ENCODE measurements at regions not wholly inside any gene's neighbourhood (a gene's known extent, or its start where the extent isn't known, plus 50 kb on each side); places are given as distances from the start of the nearest gene placed in this dataset.

- TF ChIP-seq CTCF (conservative IDR thresholded peaks at IDR 0.05; ENCODE audit: low read length) (no peak), EZH2phosphoT487 (IDR thresholded peaks at IDR 0.05; ENCODE audit: borderline replicate concordance) (no peak)
These were observed 419.1 kb upstream of the SGCG start for GRCh38 chr13:22761709-22762108.
